NOMO-1 treated with dmso at 0.1 percent for 144 hours (cell line): ENCODE measurements at regions not wholly inside any gene's neighbourhood (a gene's known extent, or its start where the extent isn't known, plus 50 kb on each side); places are given as distances from the start of the nearest gene placed in this dataset.

Experiments used
- DNase-seq: peaks from one replicate; lab custom pipeline; 2025; ENCODE audit not compliant: unreplicated experiment; lab: John Stamatoyannopoulos, UW

GRCh38 chrX:39459204-39459603, 638.6 kb downstream of the BCOR start:
- DNase-seq = no peak

- no peak for DNase-seq
Observed at GRCh38 chrX:39459952-39460351, 637.8 kb downstream of the BCOR start.

GRCh38 chrX:39460499-39460898, 637.3 kb downstream of the BCOR start:
- DNase-seq = no peak

- no peak for DNase-seq
Observed at GRCh38 chrX:39462835-39463234, 634.9 kb downstream of the BCOR start.

GRCh38 chrX:39464253-39464652, 633.5 kb downstream of the BCOR start:
- DNase-seq = no peak

GRCh38 chrX:39465467-39465866, 632.3 kb downstream of the BCOR start:
- DNase-seq = no peak

GRCh38 chrX:39465906-39466305, 631.9 kb downstream of the BCOR start:
- no peak for DNase-seq

GRCh38 chrX:39469126-39469525, 628.6 kb downstream of the BCOR start:
- DNase-seq = no peak

GRCh38 chrX:39470588-39471407, 627.0 kb downstream of the BCOR start:
- no peak for DNase-seq

GRCh38 chrX:39472161-39472560, 625.6 kb downstream of the BCOR start:
- DNase-seq = no peak

- DNase-seq = no peak
Observed at GRCh38 chrX:39473812-39474211, 623.9 kb downstream of the BCOR start.

- DNase-seq = no peak
Observed at GRCh38 chrX:39475372-39475771, 622.4 kb downstream of the BCOR start.

GRCh38 chrX:39476604-39477021, 621.1 kb downstream of the BCOR start:
- no peak for DNase-seq

GRCh38 chrX:39477031-39477761, 620.6 kb downstream of the BCOR start:
- no peak for DNase-seq

GRCh38 chrX:39477762-39478120, 620.0 kb downstream of the BCOR start:
- no peak for DNase-seq

GRCh38 chrX:39479856-39480255, 617.9 kb downstream of the BCOR start:
- no peak for DNase-seq

GRCh38 chrX:39480963-39481362, 616.8 kb downstream of the BCOR start:
- no peak for DNase-seq

- no peak for DNase-seq
Observed at GRCh38 chrX:39481621-39482020, 616.1 kb downstream of the BCOR start.

GRCh38 chrX:39484159-39485068, 613.3 kb downstream of the BCOR start:
- DNase-seq = no peak

GRCh38 chrX:39487166-39487968, 610.4 kb downstream of the BCOR start:
- DNase-seq = no peak

- no peak for DNase-seq
Observed at GRCh38 chrX:39487969-39488330, 609.8 kb downstream of the BCOR start.
